Dedifferentiated amniotic fluid mesenchymal stem cell (primary cell): ENCODE measurements at regions not wholly inside any gene's neighbourhood (a gene's known extent, or its start where the extent isn't known, plus 50 kb on each side); places are given as distances from the start of the nearest gene placed in this dataset.

Source experiments
- DNase-seq: peaks from one replicate; pipeline ENCODE4 v3.0.0-alpha.2; 2016; ENCODE audit errors: extremely low spot score

DNA sequence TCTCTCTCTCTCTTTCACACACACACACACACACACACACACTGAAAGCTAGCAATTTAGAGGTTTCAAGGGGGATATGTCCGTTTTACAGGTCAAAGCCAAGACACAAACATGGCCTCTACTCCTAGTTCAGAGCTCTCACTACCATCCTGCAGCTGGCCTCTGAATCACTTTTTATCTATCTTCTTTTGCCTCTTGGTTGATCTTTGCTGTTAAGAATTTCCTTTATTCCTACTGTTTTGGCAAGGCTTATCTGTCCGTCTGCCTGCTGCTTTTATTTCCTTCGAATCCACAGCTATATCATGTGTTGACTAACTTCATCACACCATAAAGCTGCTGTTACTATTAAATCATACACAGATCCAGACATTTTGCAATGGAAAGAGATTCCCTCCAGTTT, 543.0 kb downstream of the PLCL1 start:
- no peak for DNase-seq

DNA sequence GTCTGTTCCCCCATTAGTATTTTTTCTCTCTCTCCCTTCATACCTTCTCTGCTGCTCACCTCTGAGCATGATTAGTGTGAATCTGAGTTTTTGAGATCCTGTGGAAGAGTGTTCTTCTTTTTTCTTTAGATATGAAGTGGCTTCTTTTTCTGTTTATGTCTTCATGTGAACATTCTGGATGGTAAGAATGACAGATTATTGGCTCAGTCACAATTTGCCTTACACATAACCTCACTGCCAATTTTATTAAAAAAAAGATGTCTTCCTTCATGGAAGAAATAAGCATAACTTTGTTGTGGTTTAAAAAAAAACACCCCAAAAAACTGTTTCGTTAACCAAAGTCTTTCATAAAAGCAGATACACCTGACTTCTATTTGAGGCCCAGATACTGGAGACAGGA, 539.1 kb downstream of the PLCL1 start:
- DNase-seq, result no peak

DNA sequence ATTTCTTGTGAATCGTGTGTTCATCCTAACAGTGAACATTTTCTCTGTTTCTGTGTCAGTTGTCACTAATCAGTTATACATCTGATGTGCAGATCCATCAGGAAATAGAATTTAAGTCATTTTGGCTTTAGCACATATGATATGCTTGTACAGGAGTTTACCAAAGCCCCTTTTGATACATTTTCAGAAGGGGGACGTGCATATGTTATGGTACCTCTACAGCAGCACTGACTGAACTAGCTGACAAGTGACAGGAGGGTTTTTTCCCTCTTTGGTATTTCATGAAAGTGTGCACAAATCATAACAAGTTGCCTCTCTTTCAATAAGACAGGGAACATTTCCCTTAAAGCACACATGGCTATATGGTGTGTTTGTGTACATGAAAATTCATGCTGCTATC, 536.5 kb downstream of the PLCL1 start:
- no peak for DNase-seq

DNA sequence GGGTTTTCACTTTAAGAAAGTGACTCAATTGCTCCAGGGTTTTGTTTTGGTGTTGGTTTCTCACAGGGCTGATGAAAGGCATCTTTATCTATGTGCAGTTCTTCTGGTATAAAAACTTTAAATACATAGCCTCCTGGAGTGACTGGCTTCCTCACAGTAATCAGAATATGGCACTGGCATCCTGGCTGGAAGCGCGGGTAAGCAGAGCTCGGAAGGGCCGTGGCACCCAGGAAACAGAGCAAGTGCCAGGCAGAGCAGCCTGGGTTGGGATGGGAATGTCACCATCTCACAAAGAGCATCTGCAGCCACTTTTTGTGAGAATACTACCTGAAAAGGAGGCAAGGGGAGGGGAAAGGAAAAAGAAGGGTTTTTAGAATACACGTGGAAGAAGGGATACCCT, 534.7 kb downstream of the PLCL1 start:
- no peak for DNase-seq

DNA sequence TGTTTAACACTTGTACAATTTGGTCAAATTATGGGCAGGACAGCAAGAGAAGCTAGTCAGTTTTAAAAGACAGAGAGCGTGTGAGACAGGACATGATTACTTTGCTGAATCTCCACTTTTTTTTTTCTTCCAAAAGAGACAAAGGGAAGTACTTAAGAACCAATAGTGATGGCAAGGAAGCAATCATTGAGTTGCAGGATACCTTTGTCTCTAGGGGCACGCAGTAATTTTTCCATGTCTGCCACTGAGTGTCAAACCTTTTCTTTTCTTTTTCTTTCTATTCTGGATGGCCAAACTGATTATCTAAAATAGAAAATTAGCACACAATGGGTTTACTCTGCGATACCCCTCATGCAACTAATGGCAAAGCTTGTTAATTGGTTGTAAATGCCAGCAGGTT, 533.0 kb downstream of the PLCL1 start:
- no peak for DNase-seq

DNA sequence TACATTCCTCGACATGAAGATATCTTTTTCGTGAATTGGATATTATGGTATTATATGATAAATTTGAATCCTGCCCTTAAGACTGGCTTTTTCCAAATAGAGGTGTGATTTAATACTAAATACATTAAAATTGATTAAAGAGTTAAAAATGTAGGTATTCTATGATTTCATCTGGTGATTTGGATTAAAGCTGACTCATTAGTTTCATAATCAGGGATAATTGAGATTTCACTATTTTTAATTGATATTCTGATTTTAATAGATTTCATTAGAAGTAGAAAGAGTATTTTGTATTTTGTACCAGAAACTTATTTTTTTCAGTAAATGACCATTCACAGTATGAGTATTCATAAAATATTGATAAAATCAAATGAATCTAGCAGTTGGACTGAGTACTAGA, 524.1 kb downstream of the PLCL1 start:
- DNase-seq, result no peak

DNA sequence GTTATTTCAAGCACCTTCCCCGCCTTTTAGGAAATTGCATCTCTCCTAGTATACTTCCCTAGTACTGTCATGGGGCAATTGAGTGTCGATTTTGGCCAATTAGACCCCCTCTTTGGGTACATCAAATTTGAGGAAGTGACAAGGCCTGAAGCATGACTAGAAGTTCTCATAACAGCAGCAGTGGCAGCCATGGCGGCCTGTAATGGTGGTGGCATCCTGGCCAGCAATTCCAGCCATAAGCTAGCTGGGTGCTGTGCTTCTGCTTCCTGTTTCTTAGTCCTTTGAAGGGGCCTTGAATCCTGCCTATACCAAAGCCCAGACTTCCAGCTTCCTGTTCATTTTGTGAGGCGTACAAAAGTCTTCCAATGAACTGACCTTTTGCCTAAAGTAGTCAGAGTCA, 523.1 kb downstream of the PLCL1 start:
- DNase-seq, result no peak

DNA sequence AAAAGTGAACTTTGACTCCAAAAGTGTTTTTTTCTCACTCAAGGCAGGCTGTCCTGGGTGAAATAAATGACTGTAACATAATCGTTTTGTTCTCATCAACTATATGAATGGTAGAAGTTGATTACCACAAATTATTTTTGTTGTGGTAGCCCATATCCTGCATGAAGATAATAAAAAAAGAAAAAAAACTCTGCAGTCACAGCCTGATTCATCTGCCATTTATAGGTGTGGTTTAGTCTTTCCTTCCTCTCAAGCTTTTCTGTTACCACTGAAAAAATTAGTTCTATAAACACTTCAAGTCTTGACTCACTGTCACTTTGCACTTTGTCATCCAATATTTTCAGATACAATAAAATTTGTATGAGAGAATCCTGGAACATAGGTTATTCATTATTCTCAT, 522.0 kb downstream of the PLCL1 start:
- no peak for DNase-seq

DNA sequence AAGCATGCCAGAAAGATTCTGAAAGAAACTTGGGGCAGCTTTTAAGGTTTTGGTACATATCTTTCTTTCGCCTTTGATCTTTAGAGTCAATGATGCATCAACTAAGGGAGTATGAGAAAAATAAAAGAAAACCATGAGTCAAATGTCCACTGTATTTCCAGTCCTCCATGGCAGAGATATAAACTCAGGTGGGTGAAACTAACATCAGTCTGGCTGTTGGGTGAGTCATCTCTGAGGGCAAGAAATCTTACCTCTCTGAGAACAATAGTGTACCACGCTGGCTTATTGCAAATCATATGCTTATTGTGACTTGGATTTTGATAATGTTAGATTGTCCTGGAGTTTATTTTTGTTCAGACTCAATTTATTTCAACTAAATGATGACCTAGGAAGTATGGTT, 521.0 kb downstream of the PLCL1 start:
- no peak for DNase-seq

DNA sequence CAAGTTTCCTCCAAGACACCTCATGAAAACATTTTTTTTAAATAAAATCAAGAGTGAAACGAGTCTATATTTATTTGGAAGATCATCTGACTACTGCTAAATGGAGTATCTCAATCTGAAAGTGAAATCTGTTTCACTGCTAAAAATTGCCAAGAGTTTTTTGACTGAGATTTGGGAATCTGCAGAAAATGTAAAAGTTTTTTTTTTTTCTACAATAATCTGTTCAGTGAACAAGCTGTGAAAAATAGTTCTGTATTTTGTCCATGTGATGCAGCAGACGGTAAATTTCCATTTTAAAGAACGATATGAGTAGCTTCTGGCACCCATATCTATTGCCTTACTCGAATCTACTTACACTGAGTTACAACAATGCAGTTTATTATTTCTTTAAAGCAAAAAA, 519.7 kb downstream of the PLCL1 start:
- DNase-seq, result no peak

DNA sequence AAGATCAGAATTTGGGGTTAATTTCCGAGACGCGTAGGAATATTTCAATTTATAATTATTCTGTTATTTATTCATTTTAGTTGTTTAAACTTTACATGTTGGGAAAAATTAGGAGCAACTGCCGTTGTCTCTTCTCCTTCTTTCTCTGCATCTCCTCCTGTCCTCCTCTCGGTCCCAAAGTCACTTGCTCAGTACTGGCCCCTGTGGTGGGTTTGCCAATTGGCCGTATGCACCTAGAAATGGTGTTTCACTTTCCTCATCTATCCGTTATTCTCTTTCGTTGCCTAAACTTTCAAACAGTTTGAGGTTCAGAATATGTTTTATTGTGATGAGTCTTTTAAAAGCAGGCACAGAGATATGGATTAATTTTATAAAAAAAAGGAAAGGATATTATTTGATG, 517.9 kb downstream of the PLCL1 start:
- DNase-seq, result no peak

DNA sequence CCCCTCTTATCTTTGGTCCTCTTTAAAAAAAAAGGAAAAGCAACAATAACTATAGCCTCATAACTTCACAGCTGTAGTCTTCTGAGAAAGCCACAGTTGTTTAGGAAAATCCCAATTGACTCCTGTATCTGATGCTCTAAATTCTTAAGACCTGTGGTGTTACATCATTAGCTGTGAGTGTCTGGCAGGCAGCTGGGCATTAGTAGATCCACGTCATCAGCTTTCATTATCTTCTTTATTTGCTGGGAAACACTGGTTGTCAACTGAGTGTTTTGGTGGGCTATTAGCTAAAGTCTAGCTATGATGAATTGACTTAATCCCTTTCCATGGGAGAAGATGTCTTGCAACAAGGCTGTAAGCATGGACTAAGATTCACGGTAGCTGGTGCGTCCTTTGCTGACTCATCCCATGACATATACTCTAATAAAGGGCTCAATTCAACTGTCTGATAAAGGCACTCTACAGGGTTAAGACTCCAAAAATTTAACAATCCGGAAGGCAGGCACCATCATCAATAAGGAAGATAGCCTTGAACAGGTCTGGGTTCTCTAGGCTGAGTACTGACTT, 517.2 kb downstream of the PLCL1 start:
- DNase-seq, result no peak

DNA sequence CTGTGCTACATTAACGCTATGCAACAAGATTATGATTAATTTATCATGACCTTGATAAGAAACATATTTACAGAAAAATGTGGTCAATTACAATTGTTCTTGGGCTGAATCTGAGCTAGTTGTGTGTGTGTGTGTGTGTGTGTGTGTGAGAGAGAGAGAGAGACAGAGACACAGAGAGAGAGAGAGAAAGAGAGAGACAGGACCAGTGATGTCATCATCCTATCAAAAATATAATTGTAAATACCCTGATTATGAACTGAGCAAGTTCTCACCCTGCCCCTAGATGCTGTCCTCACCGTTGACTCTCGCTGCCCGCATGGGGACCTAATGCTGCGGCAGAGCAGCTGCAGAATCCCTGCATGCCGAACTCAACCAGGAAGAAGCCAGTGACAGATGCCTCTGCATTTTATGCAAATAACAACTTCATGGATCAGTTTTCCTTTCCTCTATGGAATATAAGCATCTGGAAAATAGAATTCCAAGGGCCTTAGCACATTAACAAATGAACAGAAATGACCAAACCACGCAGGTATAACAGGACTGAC, 512.5 kb downstream of the PLCL1 start:
- no peak for DNase-seq

DNA sequence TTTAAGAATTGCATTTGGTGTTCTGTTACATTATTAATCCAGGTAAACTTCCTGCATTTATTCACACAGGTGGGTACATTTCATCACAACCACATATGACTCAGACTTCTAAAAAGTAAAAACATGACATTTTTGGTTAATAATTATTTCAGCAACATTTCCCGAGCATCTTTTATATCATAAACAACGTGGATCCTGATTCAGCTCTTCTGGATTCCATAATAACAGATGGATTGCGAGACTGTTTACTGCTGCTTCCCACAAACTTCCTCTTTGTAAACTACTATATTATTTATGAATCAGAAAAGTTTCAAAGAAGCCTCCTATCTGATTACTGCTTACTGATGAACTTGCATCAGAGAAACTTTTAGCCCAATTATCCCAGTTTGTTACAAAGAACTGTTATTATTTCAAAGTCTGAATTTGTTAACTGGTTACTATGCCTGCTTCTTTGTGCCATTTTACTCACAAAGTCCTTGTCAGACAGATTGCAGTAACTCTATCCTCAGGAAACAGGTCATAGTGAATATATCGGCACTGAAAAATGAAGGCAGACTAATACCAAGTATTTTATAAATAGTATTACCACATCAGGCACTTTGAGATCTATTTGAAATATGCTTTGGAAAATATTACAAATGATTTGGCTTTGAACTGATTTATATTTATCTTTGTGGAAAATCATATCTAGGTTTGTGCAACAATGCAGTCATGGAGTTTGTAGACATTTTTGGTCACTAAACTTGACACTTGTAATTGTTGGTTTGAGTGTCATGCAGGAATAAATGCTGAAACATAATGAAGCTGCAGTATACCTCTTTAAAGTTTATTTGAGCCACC, 511.6 kb downstream of the PLCL1 start:
- no peak for DNase-seq

DNA sequence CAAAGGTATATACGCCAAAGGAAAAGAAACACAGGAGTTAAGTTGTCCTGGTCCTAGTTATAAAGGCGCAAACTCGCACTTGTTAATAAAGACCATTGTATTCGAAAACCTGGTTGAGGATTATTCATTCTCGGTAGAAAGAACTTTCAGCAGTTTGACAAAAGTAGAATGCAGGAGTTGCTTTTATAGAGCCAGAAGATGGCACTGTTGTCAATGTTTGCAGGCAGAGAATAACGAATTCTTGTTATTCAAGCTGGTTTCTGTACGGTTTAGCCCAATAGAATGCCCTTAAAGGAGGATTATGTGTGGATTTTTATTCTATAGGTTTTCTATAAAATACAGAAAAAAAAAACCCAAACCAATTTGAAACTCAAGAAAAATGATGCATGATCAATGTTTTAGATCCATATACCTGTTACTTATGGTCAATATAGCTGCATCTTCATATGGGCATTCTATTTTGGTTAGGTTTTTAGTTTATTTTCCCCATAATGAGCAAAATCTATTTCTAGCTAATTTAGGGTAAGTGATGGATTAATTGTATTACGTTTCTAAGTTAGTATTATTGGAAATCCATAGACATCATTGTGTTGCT, 510.3 kb downstream of the PLCL1 start:
- DNase-seq, result peak; percentile 84

DNA sequence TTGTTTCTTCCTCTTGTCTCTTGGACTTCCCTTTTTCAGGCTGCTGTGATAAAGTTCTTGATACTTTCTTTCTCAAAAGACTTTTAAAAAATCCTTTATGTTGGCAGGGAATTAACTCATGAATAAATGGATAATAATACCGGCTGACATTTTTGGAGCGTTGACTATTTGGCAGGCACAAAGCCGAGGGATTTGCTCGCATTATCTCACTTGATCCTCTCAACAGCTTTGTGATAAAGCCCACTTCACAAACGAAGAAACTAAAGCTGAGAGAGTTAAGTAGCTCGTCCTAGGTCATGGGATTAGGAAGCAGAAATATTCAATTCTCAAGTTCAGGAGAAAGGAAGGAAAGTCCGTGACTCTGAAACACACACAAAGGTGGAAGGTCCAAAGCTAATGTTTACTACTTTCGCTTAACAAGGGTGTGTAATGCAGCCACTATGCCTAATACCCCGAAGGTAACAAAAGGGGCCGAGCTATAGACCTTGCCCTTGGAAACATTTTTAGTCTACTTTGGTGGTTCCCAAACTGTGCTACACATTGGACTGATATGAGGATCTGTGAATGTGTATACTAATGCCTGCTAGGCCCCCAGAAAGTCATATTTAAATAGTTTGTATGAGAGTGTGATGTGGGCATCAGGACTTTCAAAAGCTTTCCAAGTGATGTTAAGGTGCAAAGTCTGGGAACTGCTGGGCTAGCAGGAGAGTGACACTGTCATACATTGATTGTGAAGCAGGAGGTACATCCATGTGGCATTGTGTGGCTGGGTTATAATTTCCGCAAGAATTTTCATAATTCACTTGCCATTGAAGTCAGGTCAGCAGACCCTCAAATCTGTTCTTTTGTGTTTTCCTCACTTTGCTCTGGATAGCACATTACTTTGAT, 508.4 kb downstream of the PLCL1 start:
- DNase-seq, result no peak

DNA sequence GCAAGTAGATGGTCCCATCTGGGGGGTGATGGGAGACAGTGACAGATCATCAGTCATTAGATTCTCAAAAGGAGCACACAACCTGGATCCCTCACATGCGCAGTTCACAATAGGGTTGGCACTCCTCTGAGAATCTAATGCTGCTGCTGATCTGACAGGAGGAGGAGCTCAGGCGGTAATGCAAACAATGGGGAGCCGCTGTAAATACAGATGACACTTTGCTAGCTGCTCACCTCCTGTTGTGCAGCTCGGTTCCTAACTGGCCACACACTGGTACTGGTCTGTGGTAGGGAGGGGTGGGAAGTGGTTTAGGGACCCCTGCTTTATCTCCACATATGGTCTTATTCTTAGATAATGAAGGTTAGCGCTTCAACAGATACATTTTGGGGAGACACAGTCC, 506.6 kb downstream of the PLCL1 start:
- no peak for DNase-seq

DNA sequence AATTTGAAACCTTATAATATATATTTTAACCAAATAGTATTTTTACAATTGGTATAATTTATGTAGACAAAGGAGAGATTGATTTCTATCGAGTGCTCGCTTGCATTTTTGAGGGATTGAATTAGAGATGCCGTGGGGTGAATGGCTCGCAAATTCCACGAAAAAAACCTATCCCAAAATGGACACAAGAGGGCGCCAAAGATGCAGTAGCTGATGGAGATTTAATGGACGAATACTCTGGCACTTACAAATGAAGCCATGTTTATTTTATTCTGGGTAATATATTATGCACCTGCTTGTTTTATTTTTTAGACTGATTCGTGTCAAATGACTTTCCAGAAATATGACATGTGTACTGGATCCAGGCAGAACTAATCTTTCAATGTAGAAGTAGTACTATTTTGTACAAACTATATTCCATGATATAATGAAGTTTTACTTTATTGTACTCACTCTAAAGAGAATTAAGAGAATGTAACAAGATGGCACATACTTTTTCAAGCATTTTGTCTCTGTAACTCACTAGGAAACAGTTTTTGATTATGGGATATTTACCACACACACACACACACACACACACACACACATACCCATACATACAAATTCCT, 505.4 kb downstream of the PLCL1 start:
- peak; percentile 68 for DNase-seq

DNA sequence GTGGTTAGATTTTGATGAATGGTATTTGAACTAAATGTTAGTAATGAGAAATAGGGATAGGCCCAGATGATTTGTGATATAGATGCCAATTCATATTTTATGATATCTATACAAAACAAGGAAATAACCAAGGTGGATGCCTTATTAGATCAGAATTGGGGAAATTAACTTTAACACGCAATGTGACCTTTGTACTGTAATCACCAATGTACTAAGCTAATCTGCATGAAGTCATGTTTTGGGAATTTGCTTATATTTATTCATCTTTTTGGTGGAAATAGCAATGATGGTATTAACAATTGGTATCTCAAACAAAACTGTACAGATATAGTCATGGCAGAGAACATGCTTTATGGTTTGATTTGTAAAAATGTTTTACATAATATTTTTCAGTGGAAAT, 504.7 kb downstream of the PLCL1 start:
- DNase-seq, result no peak

DNA sequence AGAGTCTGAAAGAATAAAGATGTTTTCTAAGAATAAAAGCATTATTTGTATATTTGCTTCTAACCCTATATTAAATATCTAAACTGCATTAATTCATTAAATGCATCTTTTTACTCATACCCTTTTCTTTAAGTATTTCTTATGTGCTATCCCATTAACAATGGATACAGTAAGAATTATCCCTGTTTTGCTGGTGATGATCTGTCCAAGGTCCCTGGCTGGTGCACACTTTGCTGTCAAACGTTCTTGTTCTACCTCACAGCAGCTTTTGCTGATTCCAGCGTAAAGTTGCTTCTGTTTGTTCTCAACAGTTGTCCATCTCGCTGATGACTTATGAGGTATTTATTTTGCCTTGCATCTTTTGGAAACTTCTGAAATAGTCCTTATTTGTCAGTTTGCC, 504.0 kb downstream of the PLCL1 start:
- no peak for DNase-seq

DNA sequence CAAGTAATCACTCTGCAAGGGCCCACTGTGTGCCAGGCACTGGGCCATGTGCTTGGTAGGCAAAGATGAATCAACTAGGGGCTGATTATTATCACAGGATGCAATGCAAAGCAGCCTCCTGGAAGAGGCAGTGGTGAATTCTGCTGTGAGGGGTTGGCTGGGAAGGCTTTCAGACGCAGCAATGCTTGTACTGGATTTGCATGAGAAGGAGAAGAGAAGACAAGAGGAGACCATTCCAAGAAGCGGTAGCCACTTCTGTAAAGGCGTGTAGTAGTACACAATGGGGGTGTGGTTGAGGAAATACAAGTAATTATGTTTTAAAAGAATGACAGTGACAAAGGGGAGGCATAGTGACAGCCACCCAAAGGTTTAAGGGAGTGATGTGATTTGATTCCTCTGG, 502.7 kb downstream of the PLCL1 start:
- DNase-seq, result no peak

DNA sequence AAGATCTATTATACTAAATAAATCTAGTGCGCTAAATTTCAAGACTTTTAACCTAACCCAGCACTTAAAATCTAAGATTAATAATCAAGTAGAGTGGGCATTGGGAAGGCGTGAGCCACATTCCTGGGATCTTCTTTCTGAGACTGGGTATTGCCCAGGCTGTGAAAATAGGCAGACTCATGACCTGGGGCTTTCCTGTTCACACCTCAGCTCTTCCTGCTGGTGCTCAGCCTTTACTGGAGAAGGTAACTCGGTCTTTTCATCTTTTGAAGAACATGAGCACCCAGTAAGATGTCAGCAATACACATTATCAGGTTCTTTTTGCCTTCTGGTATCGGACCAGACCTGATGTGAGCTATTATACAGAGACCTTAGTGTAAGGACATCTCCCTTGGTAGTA, 500.5 kb downstream of the PLCL1 start:
- DNase-seq, result no peak
